K562 (cell line): ENCODE measurements at regions not wholly inside any gene's neighbourhood (a gene's known extent, or its start where the extent isn't known, plus 50 kb on each side); places are given as distances from the start of the nearest gene placed in this dataset.

Experiments used
- ATAC-seq: fragments of 200-7000 bp; cut with Tn5 transposase; 3 replicates; pipeline ENCODE4 v1.9.1; 2020; ENCODE audit warnings: moderate library complexity
- BruUV-seq: library from RNA; stranded (reverse); fragments of 400-500 nt; replicated peaks from 2 replicates; lab custom pipeline; 2021; lab: Mats Ljungman, UMichigan
- CTCF ChIA-PET: fragments of 300-600 bp; formaldehyde crosslinking; extraction: SDS; loops from one replicate; lab custom pipeline; 2021; ENCODE audit warnings: low intra/inter-chr PET ratio; lab: Yijun Ruan, JAX
- POLR2A ChIA-PET: fragments of 300-600, 350-650 bp; sonication (Branson Sonifier 250); formaldehyde crosslinking; extraction: SDS; loops from one replicate; lab custom pipeline; 2021; ENCODE audit warnings: antibody characterized with exemption, inconsistent platforms; lab: Yijun Ruan, JAX
- DNase-seq, 4 experiments: peaks; one replicate each; pipeline versions ENCODE4 v3.0.0 to v3.0.0-alpha.2; 2011 to 2018; ENCODE audit warnings: low spot score in 3 of 4, mixed read lengths in 3 of 4; ENCODE audit errors: extremely low read depth in 1 of 4
- FAIRE-seq: peaks from 2 replicates; lab custom pipeline; 2011; peaks lifted over from hg19 to GRCh38; lab: Jason Lieb, UNC
- H2AFZ ChIP-seq: 2 replicates; pipeline ENCODE4 v1.6.0; 2011; ENCODE audit warnings: low read depth, low read length, control low read depth, inconsistent platforms
- H3K27ac ChIP-seq: fragments of 200-600 bp; 3 replicates; pipeline ENCODE4 v1.8.0; 2011; ENCODE audit warnings: low read depth, mild to moderate bottlenecking, control low read depth, inconsistent platforms, low read length, moderate library complexity, mixed read lengths; ENCODE audit errors: extremely low read depth
- H3K27me3 ChIP-seq, 2 experiments: fragments of 300-600 bp in 1 of 2; 2 replicates in 1 of 2; 3 replicates in 1 of 2; pipeline versions ENCODE4 v1.6.0 to v1.8.0; 2011; ENCODE audit warnings: inconsistent platforms in 2 of 2, low read length in 2 of 2, mild to moderate bottlenecking in 1 of 2, mixed read lengths in 1 of 2, moderate library complexity in 1 of 2; ENCODE audit not compliant: control insufficient read depth in 2 of 2, insufficient read depth in 2 of 2
- H3K36me3 ChIP-seq: fragments of 300-600 bp; 3 replicates; pipeline ENCODE4 v1.8.0; 2011; ENCODE audit warnings: mild to moderate bottlenecking, low read length, inconsistent platforms; ENCODE audit not compliant: control insufficient read depth, insufficient read depth
- H3K4me1 ChIP-seq, 2 experiments: fragments of 200-600 bp in 1 of 2; replicated peaks in 1 of 2; 2 replicates in 1 of 2; 3 replicates in 1 of 2; pipeline versions ENCODE4 v1.5.1 to v1.8.0; 2011; ENCODE audit warnings: inconsistent platforms in 2 of 2, low read length in 2 of 2, mild to moderate bottlenecking in 1 of 2, mixed read lengths in 1 of 2, moderate library complexity in 1 of 2; ENCODE audit not compliant: control insufficient read depth in 2 of 2, insufficient read depth in 2 of 2
- H3K4me2 ChIP-seq: 2 replicates; pipeline ENCODE4 v1.6.1; 2011; ENCODE audit warnings: low read length, control low read depth, inconsistent platforms, mixed read lengths; ENCODE audit not compliant: insufficient read depth
- H3K4me3 ChIP-seq: fragments of 200-600 bp; sonication (generic), shearing (Covaris generic); 2 replicates; pipeline ENCODE4 v1.5.1; 2016; ENCODE audit warnings: control low read depth, inconsistent platforms
- H3K79me2 ChIP-seq: fragments of 200-600 bp; 3 replicates; pipeline ENCODE4 v1.8.0; 2011; ENCODE audit warnings: low read length, inconsistent platforms; ENCODE audit not compliant: control insufficient read depth, insufficient read depth
- H3K9ac ChIP-seq, 2 experiments: 2 replicates each; pipeline versions ENCODE4 v1.6.0 to v1.6.1; 2011; ENCODE audit warnings: low read depth in 2 of 2, low read length in 2 of 2, control low read depth in 1 of 2, inconsistent platforms in 1 of 2, mild to moderate bottlenecking in 1 of 2, mixed read lengths in 1 of 2; ENCODE audit not compliant: insufficient read depth in 1 of 2
- H3K9me1 ChIP-seq: one replicate; pipeline ENCODE4 v1.6.0; 2011; ENCODE audit warnings: inconsistent platforms, mild to moderate bottlenecking, low read length, moderate library complexity; ENCODE audit not compliant: control insufficient read depth, insufficient read depth
- H3K9me3 ChIP-seq: replicated peaks from 2 replicates; pipeline ENCODE4 v1.5.1; 2011; ENCODE audit warnings: low read depth, low read length, inconsistent platforms; ENCODE audit not compliant: control insufficient read depth, insufficient read depth
- H4K20me1 ChIP-seq: replicated peaks from 2 replicates; pipeline ENCODE4 v1.6.1; 2011; ENCODE audit warnings: low read length, inconsistent platforms, mixed read lengths; ENCODE audit not compliant: control insufficient read depth, insufficient read depth
- FOXK1 ChIP-seq: sonication (generic); formaldehyde crosslinking; IDR thresholded peaks from 2 replicates; pipeline ENCODE4 v1.8.0; 2022; ENCODE audit warnings: missing genetic modification reagents, mild to moderate bottlenecking, borderline replicate concordance
- HMBOX1 ChIP-seq: sonication (generic); IDR thresholded peaks from 2 replicates; pipeline ENCODE4 v1.6.1; 2016
- POU5F1 ChIP-seq: fragments of 150-350 bp; IDR thresholded peaks from 2 replicates; pipeline ENCODE4 v1.6.1; 2014; ENCODE audit warnings: borderline replicate concordance, low read length, low read depth, mild to moderate bottlenecking; ENCODE audit not compliant: partially characterized antibody
- REST ChIP-seq, 2 experiments: fragments of 450-650 bp; formaldehyde crosslinking in 1 of 2; IDR thresholded peaks; 2 replicates each; pipeline versions ENCODE4 v1.4.0 to v1.6.1; 2014 to 2020; ENCODE audit warnings: mild to moderate bottlenecking in 2 of 2, borderline replicate concordance in 1 of 2, low read depth in 1 of 2
- RUNX1 ChIP-seq: sonication (generic); IDR thresholded peaks from 2 replicates; pipeline ENCODE4 v1.6.1; 2016; ENCODE audit warnings: antibody characterized with exemption, low read depth
- WGBS: fragments of 100-300 bp; shearing (Covaris generic); methylation state at CpG from one replicate; pipeline ENCODE4 v1.1.6; 2016; ENCODE audit warnings: low coverage, mixed read lengths; ENCODE audit not compliant: insufficient coverage; ENCODE audit errors: missing lambda C conversion rate; 5-methylcytosine and 5-hydroxymethylcytosine counted together
- in situ Hi-C: fragments of 300-500 bp; cut with MboI; formaldehyde crosslinking; loops from 4 replicates; pipeline ENCODE4 v1.15.0; 2018; ENCODE audit warnings: inconsistent platforms, mixed read lengths
- intact Hi-C: fragments of 100-400 bp; cut with micrococcal nuclease; formaldehyde crosslinking; loops from 2 replicates; pipeline ENCODE4 v1.14.2; 2022

- no peak for TF ChIP-seq HMBOX1
- no peak for TF ChIP-seq FOXK1
- TF ChIP-seq RUNX1, result no peak
These were observed 343.2 kb upstream of the CAMK1G start (continued) for GRCh38 chr1:209240351-209240750.

GRCh38 chr1:209241487-209241886 lies 342.0 kb upstream of the CAMK1G start:
- TF ChIP-seq POU5F1 (no peak), REST (IDR thresholded peaks at IDR 0.05; ENCODE audit: borderline replicate concordance) (peak; percentile 44), REST (CRISPR knock-in tag; IDR thresholded peaks at IDR 0.05; ENCODE audit: low read depth) (no peak)
- WGBS, result 0% methylated on average over 6 of the region's 6 CpGs
- BruUV-seq, result no TSS peak
- in situ Hi-C loops (no loop called here), intact Hi-C loops (no loop called here)
- ChIA-PET POLR2A (no interaction called here), CTCF (no interaction called here)
- Histone ChIP-seq H3K79me2 (no peaks in the 10 kb centered on the region), H3K27ac (no peak overlapping the region), H4K20me1 (no peaks in the 10 kb centered on the region), H3K4me1 (no peaks in the 10 kb centered on the region), H3K9me3 (no peaks in the 10 kb centered on the region), H3K9me1 (no peaks in the 10 kb centered on the region), H3K4me3 (no peak overlapping the region), H3K4me2 (no peak overlapping the region), H3K36me3 (no peaks in the 10 kb centered on the region), H3K9ac (no peak overlapping the region), H2AFZ (no peak overlapping the region), H3K27me3 (no peaks in the 10 kb centered on the region)
- no peak for FAIRE-seq
- no peak for ATAC-seq
- DNase-seq, result no peak
